HG03354 (cell line): ENCODE measurements at regions not wholly inside any gene's neighbourhood (a gene's known extent, or its start where the extent isn't known, plus 50 kb on each side); places are given as distances from the start of the nearest gene placed in this dataset.

Source experiments
- ATAC-seq: cut with Tn5 transposase; IDR thresholded peaks from one replicate; pipeline ENCODE4 v1.9.1; 2021; ENCODE audit warnings: mild to moderate bottlenecking; ENCODE audit not compliant: unreplicated experiment, poor library complexity, severe bottlenecking

DNA sequence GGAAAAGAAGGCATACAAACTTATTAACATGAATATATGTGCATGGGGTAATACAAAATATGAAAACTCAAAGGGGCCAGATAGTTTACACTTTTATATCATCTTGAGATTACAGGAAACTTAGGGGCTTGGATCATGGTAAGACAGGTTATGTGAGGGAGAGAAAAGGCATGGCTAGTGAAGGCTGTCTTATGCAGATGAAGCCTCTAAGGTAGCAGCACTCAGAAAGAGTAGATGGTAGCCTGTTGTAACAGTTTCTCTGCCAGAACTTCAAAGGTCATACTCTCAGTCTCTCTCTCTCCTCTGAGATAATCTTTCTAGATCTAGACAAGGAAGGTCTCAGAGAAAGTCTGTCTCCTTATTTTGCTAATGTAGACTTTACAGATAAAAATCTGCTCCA is 57.2 kb upstream of the FGF10 start:
- no peak for ATAC-seq

- no peak for ATAC-seq
Observed at GRCh38 chr5:44443172-44443571, 54.0 kb upstream of the FGF10 start.

DNA sequence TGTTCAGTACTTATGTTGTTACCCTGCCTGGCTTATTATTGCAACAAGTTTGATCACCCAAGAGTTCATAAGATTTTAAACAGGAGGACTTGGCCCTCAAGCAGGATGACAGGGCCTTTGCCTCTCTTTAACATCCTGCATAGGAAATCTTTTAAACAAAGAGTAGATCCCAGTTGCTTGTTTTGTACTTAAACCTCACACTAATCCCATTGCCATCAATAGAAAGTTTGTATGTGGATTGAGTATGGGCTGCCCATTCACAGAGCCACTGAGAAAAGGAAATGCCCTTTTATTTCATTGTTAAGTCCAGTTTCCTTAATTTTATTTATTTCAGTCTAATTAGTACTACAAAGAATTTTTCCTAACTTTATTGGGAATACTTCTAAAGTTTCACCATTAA is 52.2 kb upstream of the FGF10 start:
- ATAC-seq = no peak

GRCh38 chr5:44440186-44440585 is 51.0 kb upstream of the FGF10 start:
- no peak for ATAC-seq
